ENCODE measurements at regions not wholly inside any gene's neighbourhood (a gene's known extent, or its start where the extent isn't known, plus 50 kb on each side); places are given as distances from the start of the nearest gene placed in this dataset.

DNA sequence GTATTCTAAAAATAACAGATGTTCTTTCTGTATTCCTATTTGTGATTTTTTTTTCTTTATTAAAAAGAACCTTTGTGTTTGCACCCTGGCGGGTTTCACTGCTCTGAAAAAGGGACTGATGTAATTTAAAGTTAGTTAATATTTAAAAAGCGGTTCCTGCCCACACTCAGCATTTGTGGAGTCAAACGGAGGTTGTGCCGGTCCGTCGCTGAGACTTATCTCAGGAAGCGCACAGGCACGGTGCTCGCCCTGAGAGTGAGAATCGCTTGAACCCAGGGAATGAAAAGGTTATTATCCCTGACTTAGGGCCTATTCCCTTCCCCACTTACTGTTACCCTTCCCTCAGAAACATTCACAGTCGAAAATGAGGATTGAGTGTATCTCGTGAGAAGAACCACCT, 366.7 kb downstream of the THBS2 start:
- TF ChIP-seq EZH2 (IDR thresholded peaks at IDR 0.05; ENCODE audit: borderline replicate concordance, insufficient read depth, low read depth, low read length, poor library complexity, severe bottlenecking): no peak
- intact Hi-C loops (cut with micrococcal nuclease): no loop called here
- no peak overlapping the region for H3K27ac ChIP-seq (ENCODE audit: low read length in 2 of 2)
- H3K9me3 Mint-ChIP-seq (ENCODE audit: insufficient read depth): no peaks in the 10 kb centered on the region
- H3K9me3 ChIP-seq (ENCODE audit: control extremely low read depth in 1 of 3, control insufficient read depth in 2 of 3, insufficient read depth in 1 of 3, low read length in 2 of 3): peaks cover 0 to 6% (median 0%) of the 10 kb centered on the region in 3 donors
- H3K9ac ChIP-seq (ENCODE audit: low read length): no peak overlapping the region
- H3K79me2 ChIP-seq (ENCODE audit: control insufficient read depth, insufficient read depth, low read length): no peaks in the 10 kb centered on the region
- no peaks in the 10 kb centered on the region for H3K4me1 ChIP-seq (ENCODE audit: control insufficient read depth in 2 of 2, insufficient read depth in 2 of 2, low read length in 2 of 2)
- no peaks in the 10 kb centered on the region for H3K27me3 ChIP-seq (replicated peaks in 1 of 4; ENCODE audit: control extremely low read depth in 1 of 4, control insufficient read depth in 3 of 4, insufficient read depth in 4 of 4, low read length in 3 of 4)
- ATAC-seq (ENCODE audit: low read depth) (no peak), DNase-seq (no peak)
- peaks cover 5% of the 10 kb centered on the region for H3K27me3 Mint-ChIP-seq
- H2AFZ ChIP-seq (ENCODE audit: insufficient read depth, low read depth, low read length, poor library complexity, severe bottlenecking): no peak overlapping the region
- no peak overlapping the region for H3K4me3 Mint-ChIP-seq
- 95% methylated on average over 11 of the region's 12 CpGs for WGBS (ENCODE audit: insufficient coverage)
- no peaks in the 10 kb centered on the region for H3K36me3 ChIP-seq (replicated peaks in 1 of 2; ENCODE audit: control extremely low read depth in 1 of 2, control insufficient read depth in 1 of 2, extremely low read depth in 1 of 2, insufficient read depth in 2 of 2, low read length in 1 of 2)
- no peak overlapping the region for H3K4me2 ChIP-seq (replicated peaks; ENCODE audit: low read depth, low read length, poor library complexity, severe bottlenecking)
- H4K20me1 ChIP-seq (ENCODE audit: control insufficient read depth, insufficient read depth, low read length, poor library complexity, severe bottlenecking): no peaks in the 10 kb centered on the region
- ChIA-PET CTCF (no interaction called here), POLR2A (no interaction called here)
- peaks cover 7% of the 10 kb centered on the region for H3K4me1 Mint-ChIP-seq
- H3K4me3 ChIP-seq (ENCODE audit: control extremely low read depth in 1 of 5, extremely low read depth in 1 of 5, insufficient read depth in 1 of 5, low read depth in 2 of 5, low read length in 4 of 5): no peak overlapping the region
- no peak overlapping the region for H3K27ac Mint-ChIP-seq

DNA sequence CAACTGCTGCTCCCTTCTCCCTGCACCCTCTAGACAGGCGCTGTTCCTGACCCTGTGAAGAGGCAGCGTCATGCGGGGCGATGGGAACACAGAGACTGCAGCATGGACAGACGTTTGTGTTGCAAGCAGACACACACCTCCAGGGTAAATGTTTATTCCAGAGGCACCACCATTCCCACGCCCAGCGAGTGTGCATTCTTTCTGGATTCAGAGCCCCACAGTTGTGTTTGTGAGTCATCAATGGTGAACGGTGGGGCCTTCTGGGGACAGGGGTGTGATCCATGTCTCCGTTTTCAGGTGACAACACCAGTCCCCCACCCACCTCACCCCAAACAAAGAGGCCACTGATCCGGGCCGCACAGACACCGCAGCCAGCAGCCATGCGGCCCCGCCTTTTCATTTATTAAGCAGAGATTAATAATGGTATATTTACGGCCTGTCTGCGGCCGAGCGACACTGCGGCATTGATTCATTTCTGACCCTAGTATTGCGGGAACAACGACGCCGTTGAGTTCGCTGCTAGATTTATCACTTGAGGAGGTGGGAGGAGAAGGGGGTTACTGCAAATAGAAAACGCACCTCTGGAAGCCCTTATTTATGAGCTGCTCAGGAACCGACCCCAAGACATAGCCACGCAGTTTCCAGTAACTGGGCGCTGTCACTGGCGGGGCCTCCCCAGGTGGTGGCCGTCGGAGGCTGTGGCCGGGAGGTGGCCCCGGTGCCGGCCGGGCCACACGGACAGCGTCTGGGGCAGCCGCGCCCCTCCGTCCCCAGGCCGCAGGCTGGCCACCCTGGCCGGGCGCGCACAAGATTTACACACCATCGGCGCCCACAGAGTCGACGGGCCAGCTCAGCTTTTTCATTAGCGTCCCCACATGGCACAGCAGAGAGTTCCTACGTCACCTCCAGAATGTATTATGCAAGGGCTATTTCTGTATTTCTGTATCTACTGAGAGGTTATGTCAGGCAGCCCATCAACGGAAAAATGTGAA, 367.6 kb downstream of the THBS2 start:
- no peak overlapping the region for H3K27ac ChIP-seq (ENCODE audit: low read length in 2 of 2)
- 98% methylated on average over 36 of the region's 51 CpGs for WGBS (ENCODE audit: insufficient coverage)
- Mint-ChIP-seq H3K27ac (no peak overlapping the region), H3K4me1 (peaks cover 7% of the 10 kb centered on the region), H3K4me3 (no peak overlapping the region), H3K27me3 (peaks cover 8% of the 10 kb centered on the region), H3K9me3 (ENCODE audit: insufficient read depth) (no peaks in the 10 kb centered on the region)
- H3K4me3 ChIP-seq (ENCODE audit: control extremely low read depth in 1 of 5, extremely low read depth in 1 of 5, insufficient read depth in 1 of 5, low read depth in 2 of 5, low read length in 4 of 5): no peak overlapping the region
- TF ChIP-seq, protein P1, sequence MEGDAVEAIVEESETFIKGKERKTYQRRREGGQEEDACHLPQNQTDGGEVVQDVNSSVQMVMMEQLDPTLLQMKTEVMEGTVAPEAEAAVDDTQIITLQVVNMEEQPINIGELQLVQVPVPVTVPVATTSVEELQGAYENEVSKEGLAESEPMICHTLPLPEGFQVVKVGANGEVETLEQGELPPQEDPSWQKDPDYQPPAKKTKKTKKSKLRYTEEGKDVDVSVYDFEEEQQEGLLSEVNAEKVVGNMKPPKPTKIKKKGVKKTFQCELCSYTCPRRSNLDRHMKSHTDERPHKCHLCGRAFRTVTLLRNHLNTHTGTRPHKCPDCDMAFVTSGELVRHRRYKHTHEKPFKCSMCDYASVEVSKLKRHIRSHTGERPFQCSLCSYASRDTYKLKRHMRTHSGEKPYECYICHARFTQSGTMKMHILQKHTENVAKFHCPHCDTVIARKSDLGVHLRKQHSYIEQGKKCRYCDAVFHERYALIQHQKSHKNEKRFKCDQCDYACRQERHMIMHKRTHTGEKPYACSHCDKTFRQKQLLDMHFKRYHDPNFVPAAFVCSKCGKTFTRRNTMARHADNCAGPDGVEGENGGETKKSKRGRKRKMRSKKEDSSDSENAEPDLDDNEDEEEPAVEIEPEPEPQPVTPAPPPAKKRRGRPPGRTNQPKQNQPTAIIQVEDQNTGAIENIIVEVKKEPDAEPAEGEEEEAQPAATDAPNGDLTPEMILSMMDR (IDR thresholded peaks at IDR 0.05): no peak
- no peak for TF ChIP-seq EZH2 (IDR thresholded peaks at IDR 0.05; ENCODE audit: borderline replicate concordance, insufficient read depth, low read depth, low read length, poor library complexity, severe bottlenecking)
- H3K9ac ChIP-seq (ENCODE audit: low read length): no peak overlapping the region
- ChIA-PET POLR2A (no interaction called here), CTCF (no interaction called here)
- intact Hi-C loops (cut with micrococcal nuclease): no loop called here
- no peaks in the 10 kb centered on the region for H4K20me1 ChIP-seq (ENCODE audit: control insufficient read depth, insufficient read depth, low read length, poor library complexity, severe bottlenecking)
- H3K9me3 ChIP-seq (ENCODE audit: control extremely low read depth in 1 of 3, control insufficient read depth in 2 of 3, insufficient read depth in 1 of 3, low read length in 2 of 3): peaks cover 0 to 6% (median 0%) of the 10 kb centered on the region in 3 donors
- H3K4me2 ChIP-seq (replicated peaks; ENCODE audit: low read depth, low read length, poor library complexity, severe bottlenecking): no peak overlapping the region
- H3K4me1 ChIP-seq (ENCODE audit: control insufficient read depth in 2 of 2, insufficient read depth in 2 of 2, low read length in 2 of 2): no peaks in the 10 kb centered on the region
- H3K27me3 ChIP-seq (replicated peaks in 1 of 4; ENCODE audit: control extremely low read depth in 1 of 4, control insufficient read depth in 3 of 4, insufficient read depth in 4 of 4, low read length in 3 of 4): no peaks in the 10 kb centered on the region
- DNase-seq (no peak), ATAC-seq (ENCODE audit: low read depth) (no peak)
- no peaks in the 10 kb centered on the region for H3K79me2 ChIP-seq (ENCODE audit: control insufficient read depth, insufficient read depth, low read length)
- no peaks in the 10 kb centered on the region for H3K36me3 ChIP-seq (replicated peaks in 1 of 2; ENCODE audit: control extremely low read depth in 1 of 2, control insufficient read depth in 1 of 2, extremely low read depth in 1 of 2, insufficient read depth in 2 of 2, low read length in 1 of 2)
- no peak overlapping the region for H2AFZ ChIP-seq (ENCODE audit: insufficient read depth, low read depth, low read length, poor library complexity, severe bottlenecking)

Measured in B cell (primary cell).